GM19240 (cell line): ENCODE measurements at regions not wholly inside any gene's neighbourhood (a gene's known extent, or its start where the extent isn't known, plus 50 kb on each side); places are given as distances from the start of the nearest gene placed in this dataset.
"Not testable (repeated sequence)": the region's sequence is repeated elsewhere in the genome, so short reads cannot be mapped to it uniquely, and the experiment has no call there.

Experiments
- DNase-seq: peaks from one replicate; pipeline ENCODE4 v3.0.0; 2011; ENCODE audit warnings: low spot score; ENCODE audit not compliant: insufficient read length

DNA sequence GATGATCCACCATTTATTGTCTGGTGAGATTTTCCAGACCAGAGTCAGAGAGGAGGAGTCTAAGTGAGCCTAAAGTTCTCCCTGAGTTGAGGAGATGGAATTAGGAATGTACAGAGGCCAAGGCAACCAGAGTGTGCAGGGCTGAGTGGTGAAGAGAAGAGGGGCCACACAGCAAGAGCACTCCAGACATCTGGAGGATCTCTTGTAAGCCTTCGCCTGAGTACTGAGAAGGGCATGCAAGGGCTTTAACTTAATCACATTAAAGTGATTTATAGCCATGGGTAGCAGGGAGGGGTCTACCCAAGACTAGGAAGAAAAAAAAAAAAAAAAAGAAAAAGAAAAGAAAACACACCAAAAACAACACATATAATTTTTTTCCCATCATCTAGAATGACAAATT is 1190.4 kb downstream of the GATA3 start:
- no peak for DNase-seq

DNA sequence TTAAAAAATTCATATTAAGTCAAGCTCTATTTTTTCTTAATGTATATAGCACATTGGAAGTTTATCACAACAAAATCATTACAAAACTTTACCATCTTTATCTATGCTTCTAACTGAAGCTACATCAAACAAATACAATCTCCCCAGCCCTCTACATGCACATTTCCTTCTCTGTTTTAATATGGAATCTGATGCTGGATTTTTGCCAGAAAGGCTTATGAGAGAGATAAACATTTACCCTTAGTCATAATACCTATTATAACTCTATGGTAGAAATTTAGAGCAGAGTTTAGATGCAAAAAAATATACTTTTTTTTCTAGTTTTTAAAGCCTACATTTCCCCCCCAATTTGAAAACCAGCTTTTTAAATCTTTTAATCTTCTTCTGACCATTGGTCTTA is 1198.6 kb downstream of the GATA3 start:
- DNase-seq, result no peak

DNA sequence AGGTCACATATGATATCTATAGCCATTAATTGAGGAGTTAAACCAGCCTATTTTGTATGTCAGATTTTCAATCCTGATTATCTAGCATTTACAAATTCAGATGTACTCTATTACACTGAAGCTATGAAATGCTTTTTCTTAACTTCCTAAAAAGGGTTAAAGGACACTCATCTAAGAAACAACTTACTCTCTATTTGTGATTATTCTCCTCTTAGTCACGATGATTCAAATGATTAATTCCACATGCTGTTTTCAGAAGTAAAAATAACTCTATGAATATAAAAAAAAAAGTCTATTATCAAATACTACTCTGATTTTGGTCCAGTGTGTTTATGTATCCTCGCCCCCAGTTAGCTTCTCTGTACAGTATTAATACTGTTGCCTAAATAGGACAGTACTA is 1199.9 kb downstream of the GATA3 start:
- no peak for DNase-seq

DNA sequence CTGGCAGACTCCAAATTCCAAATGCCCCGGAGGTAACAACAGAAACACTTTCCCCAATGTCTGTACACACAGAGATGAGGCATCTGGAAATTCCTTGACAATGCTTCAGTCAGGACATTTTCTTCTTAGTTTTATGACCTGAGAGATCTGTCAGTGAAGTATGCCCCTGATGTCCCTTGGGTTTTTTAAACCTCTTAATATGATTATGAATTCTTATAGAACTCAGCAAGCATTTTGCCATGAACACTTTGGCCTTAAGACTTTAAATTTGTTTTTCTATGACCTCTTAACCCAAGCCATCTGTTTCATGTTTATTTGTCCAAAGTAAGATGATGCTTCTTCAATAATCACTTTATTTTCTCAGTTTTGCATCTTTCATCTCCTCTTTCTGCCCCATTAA is 1206.2 kb downstream of the GATA3 start:
- DNase-seq, result no peak

DNA sequence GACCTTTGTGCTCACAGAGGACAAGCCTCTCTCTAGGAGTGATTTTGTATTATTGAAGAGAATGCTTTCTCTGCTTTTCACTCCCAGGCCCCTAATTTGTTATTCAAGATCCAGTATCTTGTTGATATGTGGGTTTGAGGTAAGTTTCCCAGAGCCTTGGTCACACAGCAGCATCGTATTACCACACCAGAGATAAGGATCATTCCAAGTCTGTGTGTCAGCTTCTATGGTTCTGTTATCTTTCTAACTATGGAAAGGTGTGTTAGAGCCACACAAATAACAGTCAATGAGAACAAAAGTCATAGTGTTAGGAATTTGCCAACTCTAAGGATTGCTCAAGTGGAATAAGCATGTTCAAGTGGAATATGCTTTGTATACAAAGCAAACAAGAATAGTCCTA is 1208.3 kb downstream of the GATA3 start:
- no peak for DNase-seq

DNA sequence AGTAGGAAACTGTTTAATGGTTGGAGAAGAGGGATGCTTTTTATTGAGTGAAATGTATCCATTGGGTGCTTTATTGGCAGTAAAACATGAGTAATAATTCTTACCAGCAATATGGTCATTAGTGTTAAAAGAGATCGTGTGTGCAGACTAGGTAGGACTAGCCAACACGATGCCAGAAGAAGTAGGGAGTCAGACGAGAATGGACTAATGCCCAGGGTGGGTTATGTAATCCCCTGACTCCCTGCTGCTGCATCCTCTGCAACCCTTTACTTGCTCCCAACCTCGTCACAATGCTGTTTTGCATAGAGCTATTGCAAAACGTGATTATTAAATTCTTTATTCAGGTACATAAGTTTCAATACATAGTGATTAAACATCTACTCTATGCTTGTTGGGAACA is 1213.7 kb downstream of the GATA3 start:
- no peak for DNase-seq

DNA sequence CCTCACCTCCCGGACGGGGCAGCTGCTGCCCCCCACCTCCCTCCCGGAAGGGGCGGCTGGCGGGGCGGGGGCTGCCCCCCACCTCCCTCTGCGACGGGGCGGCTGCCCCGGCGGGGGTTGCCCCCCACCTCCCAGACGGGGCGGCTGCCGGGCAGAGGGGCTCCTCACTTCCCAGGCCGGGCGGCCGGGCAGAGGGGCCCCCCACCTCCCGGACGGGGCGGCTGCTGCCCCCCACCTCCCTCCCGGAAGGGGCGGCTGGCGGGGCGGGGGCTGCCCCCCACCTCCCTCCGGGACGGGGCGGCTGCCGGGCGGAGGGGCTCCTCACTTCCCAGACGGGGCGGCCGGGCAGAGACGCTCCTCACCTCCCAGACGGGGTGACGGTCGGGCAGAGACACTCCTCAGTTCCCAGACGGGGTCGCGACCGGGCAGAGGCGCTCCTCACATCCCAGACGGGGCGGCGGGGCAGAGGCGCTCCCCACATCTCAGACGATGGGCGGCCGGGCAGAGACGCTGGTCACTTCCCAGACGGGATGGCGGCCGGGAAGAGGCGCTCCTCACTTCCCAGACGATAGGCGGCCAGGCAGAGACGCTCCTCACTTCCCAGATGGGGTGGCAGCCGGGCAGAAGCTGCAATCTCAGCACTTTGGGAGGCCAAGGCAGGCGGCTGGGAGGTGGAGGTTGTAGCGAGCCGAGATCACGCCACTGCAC is 1218.8 kb downstream of the GATA3 start:
- DNase-seq, result not testable (repeated sequence)

DNA sequence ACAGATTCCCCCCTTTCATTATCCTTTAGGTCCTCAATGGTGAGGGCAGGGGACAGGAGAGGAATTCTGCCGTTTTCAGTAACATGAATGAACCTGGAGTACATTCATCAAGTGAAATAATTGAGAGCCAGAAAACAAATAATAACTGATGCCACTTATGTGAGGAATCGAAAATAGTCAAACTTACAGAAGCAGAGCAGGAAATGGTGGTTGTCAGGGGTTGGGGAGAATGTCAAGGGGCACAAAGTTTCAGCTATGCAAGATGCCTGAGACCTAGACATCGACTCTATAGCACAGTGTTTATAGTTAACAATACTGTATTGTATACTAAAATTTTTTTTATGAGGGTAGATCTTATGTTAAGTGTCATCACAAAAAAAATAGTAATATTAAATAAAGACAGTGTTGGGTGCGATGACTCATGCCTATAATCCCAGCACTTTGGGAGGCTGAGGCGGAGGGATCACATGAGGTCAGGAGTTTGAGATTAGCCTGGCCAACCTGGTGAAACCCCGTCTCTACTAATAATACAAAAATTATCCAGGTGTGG is 1219.8 kb downstream of the GATA3 start:
- DNase-seq, result no peak

DNA sequence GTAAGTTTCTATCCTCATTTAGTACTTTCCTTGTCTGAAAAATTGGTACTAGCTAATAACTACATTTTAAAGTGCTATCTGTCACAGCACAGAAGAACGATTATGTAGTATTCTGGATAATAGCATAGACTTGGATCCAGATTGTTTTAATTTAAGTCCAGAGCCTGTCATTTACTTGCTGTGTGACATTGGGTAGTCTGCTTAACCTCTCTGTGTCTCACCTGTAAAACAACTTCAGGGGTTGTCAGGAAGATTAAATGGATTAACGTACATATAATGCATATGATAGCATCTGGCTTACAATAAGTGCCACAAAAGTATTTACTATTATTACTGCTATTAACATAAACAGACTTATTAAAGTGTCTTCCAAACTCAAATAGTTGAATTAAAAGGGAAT is 1221.4 kb downstream of the GATA3 start:
- DNase-seq, result no peak

DNA sequence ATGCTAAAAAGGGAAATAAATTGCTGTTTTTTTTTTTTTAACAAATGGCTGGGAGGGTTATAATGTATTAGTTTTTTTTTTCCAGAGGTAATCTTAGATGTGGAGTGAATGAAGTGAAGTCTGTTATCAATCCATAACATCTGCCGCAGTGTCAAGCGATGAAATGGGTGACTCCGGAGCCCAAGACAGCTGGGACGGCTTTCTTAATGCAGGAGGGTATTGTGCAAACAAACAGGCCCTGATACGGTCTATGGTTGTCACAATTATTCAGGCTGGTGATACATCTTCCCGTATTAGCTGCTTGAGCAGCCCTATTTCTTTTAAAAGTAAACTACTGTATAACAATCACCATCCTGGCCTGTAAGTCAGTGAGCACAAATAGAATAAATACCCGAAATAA is 1231.2 kb downstream of the GATA3 start:
- no peak for DNase-seq

DNA sequence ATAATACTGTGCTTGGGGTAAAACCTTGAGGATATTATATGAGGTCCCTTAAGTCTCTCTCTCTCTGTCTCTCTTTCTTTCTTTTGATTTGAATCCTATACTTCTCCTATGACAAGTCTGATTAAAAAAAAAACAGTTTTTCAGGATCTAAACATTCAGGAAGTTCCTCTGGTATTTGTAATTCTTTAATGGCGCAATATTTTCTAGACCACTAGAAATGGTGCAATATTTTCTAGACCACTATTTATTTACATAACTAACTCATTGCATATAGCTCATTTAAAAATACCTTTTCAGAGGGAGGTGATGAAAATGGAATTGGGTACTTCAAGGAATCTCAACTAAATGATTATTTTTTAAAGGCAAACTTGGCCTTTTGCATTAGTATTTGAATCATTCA is 1235.3 kb downstream of the GATA3 start:
- DNase-seq, result no peak

DNA sequence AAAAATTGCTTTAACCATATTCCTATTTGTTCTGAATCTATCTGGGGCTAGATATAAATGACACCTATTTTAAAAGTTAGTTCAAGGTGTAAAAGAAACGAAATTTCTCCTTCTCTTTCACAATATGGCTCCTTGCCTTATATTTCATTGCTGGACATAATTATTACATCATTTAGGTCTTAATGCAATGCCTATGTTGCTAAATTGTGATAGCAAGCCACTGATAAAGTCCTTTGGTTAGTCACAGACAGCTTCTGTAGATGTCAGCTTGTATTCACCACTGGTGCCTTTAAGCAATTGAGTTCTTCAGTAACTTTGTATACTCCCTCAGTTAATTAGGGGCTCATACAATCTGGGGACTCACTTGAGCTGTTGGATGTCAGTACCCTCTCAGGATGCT is 1236.6 kb downstream of the GATA3 start:
- no peak for DNase-seq

DNA sequence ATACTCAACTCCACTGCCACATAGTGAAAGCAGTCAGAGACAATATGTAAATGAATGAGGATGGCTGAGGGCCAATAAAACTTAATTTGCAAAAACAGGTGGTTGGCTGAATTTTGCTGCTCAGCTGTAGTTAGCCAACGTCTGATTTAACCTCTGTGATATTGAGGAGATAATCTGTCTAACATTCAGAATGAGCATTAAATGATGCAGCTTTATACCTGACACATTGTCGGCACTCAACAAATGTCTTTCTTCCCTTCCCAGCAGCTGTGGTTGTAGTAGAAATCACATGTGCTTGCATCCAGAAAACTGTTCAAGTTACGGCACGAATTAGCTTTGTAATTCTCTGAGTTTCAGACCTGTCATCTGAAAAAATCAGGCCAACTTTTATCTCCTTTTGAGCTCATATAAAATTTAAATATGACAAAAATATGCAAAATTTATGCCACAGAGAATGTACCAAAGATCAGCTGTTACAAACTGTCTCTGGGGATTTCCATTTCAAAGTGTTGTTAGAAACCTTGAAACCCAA is 1239.7 kb downstream of the GATA3 start:
- DNase-seq, result no peak

DNA sequence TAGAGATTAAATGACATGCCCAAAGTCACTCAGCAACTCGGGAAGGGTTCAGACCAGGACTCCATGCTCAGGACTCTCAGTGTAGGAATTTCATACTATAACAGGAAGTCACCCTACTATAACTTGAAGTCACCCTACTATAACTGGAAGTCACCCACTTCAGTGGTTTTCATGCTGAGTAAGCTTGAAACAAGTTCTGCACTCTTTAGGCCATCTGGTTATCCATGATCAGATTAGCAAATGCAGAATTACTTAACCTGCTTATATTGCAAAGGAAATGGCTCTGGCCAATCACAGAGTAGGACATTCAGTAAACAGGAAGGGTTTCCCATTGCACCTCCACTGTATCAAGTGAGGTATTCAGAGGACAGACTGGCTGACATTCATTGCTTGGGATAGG is 1240.4 kb downstream of the GATA3 start:
- no peak for DNase-seq

DNA sequence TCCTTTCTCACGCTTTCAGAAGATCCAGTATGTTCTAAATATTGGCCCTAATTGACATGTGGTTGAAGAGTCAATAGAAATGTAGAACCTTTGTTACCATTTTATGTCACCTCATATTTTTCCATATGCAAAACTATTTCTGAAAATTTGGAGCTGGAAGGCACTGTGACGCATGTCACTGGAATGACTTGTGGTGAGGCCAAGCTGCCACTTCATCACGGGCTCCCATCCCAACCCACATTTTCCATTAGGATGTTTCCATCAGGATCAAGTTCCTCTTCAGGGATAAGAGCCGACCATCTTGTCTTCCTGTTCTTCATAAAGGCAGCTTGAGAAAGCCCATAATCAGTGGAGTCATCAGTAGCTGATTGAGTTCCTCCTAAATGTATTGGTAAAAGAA is 1241.7 kb downstream of the GATA3 start:
- no peak for DNase-seq

DNA sequence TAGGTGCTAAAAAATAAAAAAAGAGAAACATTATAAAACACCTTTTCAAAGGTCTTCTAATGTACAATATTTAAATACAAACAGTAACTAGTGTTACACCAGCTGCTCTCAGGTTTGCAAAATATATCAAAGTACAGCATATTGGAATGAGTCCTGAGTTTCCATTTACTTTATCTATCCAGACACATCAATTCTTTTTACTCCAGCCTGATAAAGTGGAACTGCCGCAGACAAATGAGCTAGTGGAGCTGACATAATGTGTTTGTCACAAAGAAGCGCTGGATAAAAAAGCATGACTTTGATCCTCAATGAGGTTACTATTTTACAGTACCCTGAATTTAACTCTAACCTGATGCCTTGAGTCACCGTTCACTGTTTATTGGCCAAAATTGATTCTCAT is 1243.1 kb downstream of the GATA3 start:
- no peak for DNase-seq

DNA sequence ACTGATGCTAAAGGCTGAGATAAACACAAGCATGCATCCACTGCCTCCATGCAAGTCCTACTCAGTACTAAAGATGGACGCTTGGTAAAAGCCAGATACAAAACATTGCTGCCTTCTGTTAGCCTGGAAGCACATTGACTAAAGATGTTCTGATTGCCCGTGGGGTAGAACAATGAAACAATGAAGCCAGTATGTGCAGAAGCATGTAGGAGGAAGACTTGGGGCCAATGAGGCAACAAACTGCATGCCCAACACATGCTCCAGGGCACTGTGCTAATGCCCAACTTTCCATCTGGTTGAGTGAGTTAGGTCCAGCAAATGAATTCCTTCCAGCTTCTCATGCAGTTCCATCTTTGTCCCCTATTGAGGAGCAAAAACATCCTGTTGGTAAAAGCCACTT is 1245.5 kb downstream of the GATA3 start:
- DNase-seq, result no peak

DNA sequence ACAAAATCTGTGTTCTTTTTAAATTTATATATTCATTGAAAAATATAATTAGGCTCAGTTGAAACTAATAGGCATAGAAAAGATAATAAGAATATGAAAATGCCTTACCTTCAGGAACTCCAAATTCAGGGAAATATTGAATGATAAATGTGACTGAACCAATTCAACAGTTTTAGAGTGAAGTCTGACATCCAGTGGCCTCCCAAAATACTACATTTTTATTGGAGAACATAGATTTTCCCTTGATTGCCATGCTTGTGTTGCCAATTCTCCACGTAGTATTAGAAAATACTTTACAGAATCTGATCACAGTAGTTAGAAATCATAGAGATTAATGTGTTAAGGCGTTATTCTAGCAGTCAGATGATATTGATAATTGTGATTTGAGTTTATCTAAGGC is 1246.7 kb downstream of the GATA3 start:
- no peak for DNase-seq

DNA sequence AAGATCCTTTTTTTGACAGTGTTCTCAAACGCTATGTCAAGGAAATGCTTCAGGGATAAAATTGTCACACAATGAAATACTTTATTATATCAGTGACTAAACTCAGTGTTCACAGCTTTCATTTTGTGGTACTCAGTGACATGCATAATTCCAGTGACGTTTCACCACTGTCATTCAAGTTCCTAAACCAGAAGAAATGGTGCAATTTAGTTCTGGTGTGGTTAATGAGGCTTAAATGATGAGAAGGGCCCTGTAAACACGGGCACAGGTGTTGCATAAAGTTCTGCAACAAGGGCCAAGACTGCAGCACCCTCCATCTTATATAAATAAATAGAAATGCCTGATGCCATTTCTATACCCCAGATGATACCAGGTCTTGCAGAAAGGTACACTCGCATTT is 1247.1 kb downstream of the GATA3 start:
- no peak for DNase-seq

DNA sequence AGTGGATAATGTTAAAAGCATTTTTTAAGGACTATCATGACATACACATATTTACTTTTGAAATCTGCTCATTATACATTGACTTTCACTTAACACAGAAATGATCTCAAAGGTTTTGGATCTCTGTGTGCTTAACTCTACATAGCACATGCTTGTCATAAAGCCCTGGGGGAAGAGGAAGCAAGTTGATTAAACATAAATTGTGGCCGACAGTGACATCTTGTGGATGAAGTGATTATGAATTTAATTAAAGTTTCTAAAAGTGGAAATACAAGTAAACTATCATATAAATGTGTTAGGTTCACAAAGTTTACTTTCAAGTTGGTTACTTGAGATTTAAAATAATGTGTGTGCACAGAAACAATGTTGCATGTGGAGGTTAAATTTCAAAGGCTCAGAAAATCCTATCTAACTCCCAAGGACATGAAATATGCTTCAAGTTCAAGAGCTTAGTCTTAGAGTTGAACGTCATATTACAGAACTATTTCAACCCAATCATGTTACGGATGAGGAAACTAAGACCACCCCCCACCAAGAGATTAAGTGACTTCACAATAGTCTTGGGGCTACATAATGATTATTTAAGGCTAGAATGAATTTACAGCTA is 1247.8 kb downstream of the GATA3 start:
- DNase-seq, result no peak

DNA sequence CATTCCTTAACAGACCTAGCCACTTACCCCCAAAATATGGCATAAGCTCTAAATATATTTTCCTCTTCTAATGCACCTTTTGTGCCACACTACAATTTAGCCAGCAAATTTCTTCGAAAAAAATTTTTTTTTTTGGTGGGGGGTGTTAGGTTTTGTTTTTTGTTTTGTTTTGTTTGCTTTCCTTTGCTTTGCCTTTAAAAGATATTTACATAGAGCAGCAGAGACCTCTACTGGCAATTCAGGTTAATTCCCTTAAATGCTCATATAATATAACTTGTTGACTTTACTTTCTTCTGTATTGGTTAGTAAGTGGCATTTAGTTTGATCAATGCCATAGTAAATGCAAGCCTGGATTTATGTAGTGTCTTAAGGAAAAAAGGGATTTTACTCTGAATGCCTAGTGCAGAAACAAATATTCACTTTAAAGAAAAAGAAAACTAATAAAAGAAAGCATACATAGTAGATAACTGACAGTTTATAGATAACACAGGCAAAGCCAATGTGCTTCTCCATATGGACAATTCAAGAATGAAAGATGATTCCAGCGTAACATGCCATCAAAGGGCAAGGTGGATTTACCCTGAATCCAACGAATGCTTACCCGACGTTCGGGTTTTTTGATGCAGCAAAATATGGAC is 1250.6 kb downstream of the GATA3 start:
- no peak for DNase-seq

DNA sequence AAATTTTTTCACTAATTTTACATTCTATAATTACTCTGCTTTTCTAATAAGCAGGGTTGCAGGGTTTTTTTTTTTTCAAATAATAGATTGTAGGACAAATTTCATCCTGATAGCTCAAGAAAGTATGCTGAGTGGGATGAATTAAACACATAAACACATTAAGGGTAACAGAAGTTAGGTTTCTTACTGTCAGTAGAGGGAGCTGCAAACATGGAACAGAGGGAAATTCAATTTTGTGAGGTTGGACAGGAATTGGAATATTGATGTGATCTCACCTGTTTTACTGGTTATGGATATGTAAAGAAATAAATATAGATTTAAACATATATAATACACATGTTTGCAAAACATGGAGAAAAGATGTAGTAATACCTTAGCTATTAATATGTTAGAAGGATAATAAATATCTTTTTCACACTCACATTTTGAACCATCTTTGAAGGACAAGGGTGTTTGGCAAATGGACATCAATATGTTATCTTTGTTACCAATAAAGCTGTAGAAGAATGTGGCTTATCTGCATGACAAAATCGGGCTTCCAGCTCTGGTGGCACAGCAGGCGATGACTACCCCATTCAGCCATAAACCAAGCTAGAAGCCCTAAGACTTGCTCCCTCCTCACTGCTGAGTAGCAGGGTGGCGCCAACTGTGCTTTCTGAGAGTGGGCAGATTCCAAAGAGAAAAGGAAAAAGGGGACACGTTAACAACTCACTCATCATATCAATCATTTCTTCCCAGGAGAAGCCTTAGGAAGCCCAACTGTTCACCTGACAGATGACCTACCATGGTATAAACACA is 1257.4 kb downstream of the GATA3 start:
- DNase-seq, result no peak
